Activated CD8-positive, alpha-beta memory T cell treated with anti-CD3 and anti-CD28 coated beads for 4 hours (primary cell): ENCODE measurements at regions not wholly inside any gene's neighbourhood (a gene's known extent, or its start where the extent isn't known, plus 50 kb on each side); places are given as distances from the start of the nearest gene placed in this dataset.

Source experiments
- DNase-seq, 2 donors: peaks; one replicate each; pipeline ENCODE4 v3.0.0-alpha.2; 2020; ENCODE audit warnings: low read depth in 2 of 2

DNA sequence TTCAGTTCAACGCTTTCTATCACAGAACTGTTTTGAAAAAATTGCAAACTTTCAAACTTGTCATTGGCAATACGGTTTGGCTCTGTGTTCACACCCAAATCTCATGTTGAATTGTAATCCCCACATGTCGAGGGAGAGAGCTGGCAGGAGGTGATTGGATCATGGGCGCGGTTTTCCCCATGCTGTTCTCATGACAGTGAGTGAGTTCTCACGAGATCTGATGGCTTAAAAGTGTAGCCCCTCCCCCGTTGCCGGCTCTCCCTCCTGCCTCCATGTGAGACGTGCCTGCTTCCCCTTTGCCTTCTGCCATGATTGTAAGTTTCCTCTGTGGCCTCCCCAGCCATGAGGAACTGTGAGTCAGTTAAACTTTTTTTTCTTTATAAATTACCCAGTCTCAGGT lies 1144.0 kb downstream of the BRD1 start:
- DNase-seq, result no peak

DNA sequence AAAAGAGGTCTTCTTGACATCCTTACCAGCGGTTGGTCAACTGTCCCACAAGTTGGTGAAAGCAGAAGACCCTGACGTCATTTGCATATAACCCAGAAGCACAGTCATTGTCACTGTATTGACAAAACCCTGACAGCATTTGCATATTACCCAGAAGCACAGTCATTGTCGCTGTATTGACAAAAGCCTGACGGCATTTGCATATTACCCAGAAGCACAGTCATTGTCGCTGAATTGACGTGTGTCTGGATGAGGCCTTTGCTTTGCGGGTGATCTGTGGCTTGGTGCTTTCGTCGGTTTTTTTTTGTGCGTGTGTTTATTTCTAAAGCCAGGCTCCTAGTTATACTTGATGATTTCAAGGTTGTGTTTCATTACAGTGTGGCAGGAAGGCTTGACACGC lies 1145.2 kb downstream of the BRD1 start:
- DNase-seq, result no peak

DNA sequence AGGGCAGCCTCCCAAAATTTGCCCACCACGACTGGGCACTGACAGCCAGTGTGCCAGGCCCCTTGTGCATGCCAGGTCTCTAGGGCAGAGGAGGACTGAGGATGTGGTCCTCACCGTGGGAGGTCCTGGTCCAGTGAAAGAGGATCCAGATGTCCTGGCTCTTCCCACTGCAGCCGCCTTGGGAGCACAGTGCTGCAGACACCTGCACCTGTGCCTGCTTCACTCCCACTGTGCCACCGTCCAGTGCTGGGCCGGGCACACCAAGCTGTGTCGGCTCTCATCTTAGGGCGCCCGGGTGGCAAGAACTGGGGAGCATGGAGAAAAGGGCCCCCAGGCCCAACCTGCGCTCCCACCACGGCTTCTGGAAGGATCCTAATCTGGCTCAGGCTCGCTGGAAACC lies 1147.1 kb downstream of the BRD1 start:
- no peak for DNase-seq

DNA sequence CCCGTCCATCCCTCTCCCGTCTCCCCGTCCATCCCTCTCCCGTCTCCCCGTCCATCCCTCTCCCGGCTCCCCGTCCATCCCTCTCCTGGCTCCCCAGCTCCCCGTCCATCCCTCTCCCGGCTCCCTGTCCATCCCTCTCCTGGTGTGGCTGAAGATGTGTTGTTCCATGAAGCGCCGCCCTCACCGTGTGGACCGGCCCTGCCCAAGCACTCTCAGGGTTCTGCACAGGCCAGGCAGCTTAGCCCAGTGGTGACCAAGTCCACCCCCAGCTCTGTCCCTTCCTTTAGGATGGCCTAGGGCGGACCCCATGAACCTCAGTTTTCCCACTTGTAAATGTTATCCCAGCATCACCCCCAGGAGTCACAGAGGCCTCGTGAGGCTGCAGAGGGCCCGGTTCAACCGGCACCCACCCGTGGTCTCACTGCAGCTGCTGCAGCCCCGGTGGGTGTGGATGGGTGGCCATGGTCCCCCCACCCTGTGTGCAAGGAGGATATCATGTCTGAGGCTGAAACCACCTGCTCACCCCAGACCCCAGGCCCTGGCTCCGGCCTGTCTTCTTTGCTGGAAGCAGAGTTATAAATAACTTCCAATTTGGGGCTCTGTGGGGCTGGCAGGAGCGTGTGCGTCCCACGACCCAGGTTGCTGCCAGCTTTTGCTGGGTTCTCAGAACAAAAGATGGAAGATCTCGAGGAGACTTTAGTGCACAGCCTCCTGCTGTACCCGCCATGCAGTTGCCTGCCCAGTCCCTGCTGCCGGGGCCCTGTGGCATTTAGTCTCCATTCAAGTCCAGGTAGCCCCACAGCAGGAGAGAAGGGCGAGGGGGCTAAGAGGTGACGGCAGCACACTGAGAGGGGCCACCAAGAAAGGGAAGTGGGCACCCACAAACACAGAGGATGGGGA lies 1147.8 kb downstream of the BRD1 start:
- no peak for DNase-seq

DNA sequence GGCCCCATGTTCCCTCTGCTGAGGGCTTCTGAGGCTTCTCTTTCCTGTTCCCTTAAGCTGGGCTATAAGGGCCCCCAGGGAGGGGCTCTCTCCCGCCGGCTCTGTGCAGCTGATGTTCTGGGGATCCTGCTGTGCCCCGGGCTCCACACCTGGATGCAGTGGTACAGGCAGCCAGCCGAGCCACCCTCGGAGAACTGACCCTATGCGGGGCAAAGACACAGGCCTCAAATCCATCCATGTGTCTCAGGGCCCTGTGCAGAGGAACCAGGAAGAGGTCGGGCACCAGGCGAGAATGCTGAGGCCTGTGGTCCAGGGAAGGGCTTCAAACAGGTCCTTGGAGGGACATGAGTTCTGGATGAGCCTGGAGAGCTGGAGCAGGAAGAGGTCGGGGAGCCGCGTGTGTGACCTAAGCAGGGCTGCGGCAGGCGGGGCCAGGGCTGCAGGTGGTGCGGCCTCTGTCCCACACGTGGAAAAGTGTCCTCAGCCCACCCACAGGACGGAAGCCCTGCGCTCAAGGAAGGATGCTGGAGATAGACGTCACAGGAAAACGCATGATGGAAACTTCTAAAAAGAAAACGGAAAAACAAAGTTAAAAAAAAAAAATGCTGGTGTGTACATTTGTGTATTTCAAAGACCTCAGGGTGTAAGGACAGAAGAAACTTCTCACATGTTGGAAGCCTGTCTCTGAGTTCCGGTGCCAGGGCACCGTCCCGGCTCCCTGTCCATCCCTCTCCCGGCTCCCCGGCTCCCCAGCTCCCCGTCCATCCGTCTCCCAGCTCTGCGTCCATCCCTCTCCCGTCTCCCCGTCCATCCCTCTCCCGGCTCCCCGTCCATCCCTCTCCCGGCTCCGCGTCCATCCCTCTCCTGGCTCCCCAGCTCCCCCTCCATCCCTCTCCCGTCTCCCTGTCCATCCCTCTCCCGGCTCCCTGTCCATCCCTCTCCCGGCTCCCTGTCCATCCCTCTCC lies 1149.2 kb downstream of the BRD1 start:
- no peak for DNase-seq

DNA sequence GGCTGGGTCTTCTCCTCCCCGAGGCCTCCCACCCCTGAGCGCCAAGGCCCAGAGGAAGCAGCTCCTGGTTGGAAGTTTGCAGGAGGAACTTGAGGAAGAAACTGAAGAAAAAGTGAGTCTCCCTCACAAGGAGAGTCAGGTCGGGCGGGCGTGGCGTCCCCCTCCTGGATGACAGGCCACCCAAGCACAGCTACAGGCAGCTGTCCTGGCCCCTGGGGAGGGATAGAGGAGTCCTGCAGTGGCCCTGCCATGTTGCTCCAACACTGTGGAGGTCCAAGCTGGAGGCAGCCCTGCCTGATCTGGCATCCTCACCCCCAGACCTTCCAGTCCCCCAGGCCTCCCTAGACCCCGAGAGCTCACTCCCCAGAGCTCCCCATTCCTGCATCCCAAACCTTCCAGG lies 1150.1 kb downstream of the BRD1 start:
- no peak for DNase-seq

DNA sequence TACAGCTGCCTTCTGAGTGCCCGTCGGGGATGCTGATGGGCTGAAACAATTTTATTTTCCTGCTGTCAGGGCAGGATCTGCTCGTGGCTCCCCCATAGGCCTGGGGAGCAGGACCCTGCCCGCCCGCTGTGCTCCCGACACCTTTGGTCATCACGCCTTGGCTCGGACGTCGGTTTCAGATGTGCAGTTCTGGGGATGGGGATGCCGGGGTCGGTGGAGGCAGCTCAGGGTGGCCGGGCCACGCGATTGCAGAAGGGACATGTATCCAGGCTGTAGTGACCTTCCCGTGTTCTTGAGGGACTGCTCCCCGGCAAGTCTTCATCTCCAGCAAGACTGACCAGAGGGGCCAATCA lies 1150.5 kb downstream of the BRD1 start:
- no peak for DNase-seq

DNA sequence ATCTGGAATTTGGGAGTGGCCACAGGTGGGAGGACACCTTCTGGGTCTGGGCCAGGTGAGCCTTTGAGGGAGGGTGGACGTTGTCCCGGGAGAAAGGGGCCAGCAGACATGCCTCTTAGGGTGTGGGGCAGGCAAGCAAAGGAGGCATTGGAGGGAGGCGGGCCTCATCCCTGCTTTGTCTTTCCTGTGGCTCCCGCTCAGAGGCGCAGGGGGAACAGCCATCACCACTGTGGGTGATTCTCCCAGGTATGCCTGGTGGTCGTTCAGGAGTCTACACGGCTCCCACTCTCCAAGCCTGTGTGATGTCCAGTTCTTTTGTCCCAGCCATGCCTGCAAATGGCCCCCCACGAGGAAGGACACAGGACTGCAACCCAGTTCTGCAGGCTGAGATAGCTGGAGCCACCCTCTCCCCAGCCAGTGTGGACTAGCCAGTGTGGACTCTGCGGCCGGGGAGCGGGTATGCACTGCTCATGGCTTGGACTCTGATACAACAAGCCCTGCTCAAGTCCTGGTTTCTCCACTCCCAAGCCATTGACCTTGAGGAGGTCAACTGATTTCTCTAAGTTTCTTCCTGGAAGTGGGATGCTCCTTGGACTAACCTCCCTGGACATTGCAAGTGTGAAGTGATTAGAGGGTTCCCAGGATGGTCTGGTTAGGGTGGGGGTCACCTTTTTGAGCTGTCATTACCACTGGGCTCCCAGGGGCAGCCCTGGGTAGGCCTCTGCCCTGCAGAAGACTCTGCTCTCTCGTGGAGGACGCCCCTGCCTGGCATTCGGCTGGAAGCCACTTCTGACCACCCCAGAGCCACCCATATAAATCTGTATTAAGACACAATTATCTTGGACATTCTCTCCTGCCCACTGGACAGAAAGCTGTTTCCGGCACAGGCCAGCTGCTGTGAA lies 1151.2 kb downstream of the BRD1 start:
- DNase-seq, result no peak

DNA sequence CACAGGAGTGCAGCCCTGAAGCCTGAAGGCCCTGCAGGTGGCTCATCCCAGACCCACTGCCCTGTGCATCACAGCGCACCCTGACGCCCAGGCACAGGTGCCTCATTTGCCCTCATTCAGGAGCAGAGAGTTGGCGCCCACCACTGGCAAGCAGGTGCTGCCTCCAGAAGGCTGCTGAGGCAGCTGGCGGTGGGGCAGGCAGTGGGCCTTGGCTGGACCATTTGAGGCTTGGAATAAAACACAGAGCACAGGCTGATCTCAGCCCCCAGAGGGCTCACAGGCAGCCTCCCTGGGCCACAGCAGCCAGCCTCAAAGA lies 1151.9 kb downstream of the BRD1 start:
- no peak for DNase-seq

DNA sequence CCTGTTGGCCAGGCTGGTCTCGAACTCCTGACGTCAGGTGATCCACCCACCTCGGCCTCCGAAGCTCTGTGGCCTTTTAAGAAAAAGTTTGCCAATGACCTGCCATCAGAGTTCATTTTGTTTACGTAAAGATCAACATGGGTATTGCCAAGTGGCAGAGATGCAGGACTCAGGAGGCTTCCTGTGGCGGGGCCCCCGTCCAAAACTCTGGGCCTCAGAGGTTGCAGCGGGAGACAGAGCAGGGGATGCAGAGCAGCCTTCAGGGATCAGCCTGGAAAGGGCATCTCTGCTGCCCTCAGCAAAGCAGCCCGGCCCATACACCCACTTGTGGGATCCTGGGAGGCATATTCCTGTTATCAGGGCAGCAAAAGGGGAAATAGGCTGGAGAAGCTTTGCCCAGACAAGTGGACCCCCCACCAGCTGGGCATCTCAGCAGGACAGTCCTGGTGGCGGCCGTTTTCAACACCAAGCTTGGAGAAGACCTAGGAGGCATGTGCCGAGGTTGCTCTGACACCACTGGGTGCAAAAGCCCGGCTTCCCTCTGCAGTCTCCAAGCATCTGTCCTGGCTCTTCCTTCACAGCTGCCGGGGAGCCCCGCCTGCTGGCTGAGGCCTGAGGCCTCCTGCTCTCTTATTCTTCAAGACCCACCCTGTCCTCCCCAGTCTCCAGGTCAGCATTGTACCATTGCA lies 1152.4 kb downstream of the BRD1 start:
- DNase-seq, result no peak

DNA sequence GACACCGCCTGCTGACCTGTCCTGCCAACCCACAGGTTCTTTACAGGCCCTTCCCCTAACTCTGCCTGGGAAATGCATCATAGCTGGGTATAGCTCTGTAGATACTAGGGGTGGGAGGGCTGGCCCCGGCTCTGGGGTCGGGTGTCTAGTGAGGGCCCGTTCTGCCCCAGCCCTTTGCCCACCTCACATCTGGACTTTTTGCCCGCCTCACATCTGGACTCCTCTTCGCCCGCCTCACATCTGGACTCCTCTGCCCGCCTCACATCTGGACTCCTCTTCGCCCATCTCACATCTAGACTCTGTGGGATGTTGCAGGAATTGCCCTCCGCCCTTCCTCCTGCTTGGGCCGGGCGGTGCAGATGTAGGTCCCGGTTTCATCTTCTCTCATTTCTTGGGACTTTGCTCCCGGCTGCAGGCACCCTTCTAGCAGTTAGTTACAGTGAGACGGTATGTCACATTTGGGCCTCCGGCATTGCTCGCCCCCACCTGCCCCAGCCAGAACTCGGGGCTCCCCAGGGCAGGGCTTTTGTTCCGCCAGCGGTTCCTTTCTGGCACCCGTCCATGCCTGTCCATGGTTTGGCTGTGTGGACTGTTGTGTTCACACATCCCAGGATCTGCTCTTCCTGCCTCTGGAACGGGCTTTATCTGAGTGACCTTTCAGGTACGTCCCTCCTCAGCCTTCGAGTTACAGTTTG lies 1153.7 kb downstream of the BRD1 start:
- no peak for DNase-seq

DNA sequence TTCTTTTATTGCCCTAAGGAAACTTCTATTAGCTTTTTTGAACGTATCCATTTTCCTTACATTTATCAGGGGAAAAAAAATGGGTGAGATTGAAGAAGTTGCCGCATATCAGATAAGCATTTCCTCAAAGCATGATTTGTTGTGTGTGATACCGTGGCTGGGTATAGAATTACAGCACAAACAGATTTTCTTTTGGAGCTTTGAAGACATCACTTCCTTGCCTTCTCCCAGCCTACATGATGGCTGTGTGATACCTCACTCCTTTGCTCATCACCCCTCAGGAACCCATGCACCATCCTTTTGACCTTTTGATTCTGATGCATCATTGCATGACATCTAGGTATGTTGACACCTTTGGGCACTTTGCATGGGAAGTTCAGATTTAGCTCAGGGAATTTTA lies 1155.3 kb downstream of the BRD1 start:
- no peak for DNase-seq

DNA sequence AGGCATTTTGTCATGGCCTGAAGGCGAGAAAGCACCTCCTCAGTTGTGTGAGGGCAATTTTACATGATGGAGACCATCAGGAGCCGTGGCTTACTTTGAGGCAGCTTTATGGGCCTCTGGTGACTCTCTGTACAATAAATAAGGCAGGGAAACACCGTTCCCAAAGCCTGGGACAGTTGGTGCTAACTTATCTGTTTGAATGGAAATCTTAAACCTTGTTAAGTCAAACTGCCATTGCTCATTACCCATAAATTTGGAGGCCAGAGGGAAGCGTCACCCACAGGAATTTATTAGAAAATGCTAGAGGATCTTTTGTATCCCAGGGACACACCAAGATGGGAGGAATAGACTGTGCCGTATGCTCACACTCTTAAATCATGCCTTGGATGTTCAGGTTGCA lies 1156.9 kb downstream of the BRD1 start:
- no peak for DNase-seq

DNA sequence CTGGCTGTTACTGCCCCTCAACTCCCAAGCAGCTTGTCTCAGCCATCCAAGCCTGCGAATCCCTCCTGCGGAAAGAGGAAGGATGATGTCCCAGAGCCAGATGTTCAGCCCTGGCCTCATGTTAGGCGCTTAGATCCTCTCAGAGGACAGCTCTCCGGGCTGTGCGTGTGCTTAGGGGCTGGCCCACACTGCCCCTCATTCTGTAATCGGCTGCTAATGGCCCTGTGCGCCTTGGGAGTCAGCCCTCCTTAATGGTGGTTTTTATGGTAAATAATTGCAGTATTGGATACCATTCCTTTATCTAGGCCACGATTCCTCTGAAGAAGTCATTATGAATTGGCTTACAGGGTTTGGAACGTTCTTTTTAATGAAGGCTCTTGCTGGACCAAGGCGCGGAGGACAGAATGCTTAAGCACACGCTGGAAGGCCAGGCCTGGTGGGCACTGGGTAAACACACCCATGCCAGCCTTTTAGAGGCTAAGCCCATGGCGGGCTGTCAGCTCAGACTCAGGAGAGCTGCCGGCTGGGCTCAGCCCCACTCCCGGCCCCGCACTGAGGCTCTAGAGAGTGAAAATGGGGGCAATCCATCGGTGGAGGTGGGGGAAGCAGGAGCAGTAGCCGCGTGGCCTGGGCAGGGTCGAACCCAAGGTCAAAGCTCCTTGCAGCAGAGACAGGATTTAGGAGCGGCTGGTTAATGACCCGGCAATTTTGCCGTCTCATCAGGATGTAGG lies 1157.5 kb downstream of the BRD1 start:
- no peak for DNase-seq

DNA sequence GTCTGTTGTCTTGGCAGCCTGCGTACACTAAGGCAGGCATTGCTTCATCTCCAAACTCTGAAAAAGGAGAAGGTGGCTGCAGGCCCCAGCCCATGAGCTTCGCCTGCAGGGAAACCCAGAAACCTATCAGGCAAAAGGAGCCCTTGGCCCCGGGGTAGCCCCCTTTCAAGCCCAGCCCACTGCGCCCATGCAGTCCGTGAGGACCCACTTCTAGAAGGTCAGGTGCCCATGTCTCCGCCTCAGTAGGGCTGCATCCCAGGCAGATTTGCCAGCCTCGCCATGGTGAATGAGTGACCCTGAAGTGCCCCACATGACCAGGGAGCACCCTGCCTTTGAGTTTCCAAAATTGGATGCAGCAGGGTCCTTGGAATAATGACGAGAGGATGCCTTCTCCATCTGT lies 1158.4 kb downstream of the BRD1 start:
- no peak for DNase-seq

DNA sequence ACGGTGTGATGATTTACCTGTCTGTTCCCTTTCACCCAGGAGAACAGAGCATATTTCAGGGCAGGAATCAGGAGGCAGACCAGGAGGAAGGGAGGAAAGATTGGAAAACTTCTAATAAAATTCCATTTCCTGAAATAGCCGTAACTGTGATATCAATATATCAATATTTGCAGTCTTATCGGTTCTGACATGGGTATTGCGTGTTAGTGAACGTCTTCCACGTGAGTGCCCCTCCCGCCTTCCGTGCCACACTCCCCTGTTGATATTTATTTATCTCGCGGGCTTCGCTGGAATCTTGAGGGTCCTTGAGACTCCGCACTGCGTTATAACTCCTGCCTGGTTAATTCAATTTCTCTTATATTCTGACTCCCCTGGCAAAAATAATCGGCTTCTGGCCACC lies 1160.4 kb downstream of the BRD1 start:
- no peak for DNase-seq

DNA sequence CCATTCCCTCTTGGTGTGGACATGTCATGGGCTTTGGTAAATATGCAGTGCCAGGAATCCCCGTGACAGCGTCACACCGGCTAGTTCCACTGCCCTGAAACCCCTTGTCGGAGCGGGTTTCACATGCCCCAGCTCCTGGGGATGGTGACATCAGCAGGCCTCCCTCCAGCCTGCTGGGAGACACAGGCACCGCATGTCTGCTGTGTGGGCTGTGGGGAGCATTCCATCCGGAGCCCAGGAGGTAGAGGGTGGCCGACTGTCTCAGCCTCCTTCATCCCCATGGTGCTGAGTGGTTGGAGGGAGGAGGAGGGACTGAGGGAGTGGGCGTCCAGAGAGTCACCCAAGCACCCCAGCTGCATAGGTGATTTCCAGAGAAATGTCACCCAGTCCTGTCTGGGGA lies 1161.1 kb downstream of the BRD1 start:
- DNase-seq, result no peak

DNA sequence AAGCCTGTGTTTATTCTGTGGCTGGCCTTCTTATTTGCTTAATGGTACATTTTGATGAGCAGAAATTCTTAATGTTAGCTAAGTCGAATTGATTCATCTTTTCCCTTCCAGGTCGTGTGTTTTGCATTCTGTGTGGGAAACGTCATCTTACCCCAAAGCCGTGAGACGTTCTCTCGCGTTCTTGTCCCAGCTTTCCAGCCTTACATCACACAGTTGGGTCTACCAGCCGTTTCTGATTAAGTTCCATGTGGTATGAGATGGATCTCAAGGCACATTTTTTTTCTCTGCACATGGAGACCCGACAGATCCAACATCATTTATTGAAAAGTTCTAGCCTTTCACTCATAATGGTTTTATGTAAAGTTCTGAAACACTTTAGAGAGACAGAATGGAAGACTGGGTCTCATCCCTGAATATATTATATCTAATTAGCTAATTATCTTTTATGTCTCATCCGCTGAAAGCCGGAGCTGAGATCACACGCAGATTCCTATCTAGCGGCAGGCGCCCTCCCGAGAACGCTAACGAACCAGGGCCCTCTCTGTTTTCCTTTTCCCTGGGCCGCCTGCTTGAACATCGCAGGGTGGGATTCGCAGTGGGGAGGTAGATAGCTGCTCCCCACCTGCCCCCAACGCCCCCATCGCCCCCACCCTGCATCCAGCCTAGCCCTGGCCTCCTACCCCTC lies 1162.2 kb downstream of the BRD1 start:
- DNase-seq, result no peak

DNA sequence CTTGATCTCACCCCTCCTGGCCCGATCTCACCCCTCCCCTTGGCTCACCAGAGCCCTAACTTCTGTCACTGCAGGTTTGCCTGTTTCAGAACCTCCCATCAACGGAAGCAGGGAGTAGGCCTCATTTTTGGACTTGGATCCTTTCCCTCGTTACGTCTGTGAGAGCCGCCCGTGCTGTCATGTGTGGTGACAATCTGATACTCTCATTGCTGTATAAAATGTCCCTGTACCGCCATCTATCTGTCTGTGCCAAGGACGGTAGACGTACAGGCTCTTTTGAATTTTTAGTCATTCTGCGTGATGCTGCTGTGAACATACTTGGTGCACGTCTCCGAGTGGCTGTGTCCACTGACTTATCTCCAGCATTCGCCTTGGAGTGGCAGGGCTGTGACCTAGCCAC lies 1163.1 kb downstream of the BRD1 start:
- DNase-seq, result no peak

DNA sequence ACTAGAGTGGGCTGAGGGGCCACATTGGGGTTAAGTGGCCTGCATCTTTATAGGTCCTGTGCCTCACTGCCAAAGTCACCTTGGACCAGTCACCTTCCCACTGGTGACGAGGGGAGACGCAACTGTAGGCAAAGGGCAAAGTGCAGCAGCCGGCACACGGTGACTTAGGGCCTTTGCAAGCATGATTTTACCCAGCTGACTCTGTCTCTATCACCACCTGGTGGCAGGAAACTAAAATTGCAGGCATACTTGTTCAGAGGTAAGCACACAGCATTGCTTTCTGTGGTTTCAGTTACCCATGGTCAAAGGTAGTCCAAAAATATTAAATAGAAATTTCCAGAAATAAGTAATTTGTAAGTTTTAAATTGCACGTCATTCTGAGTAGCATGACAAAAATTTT lies 1164.4 kb downstream of the BRD1 start:
- no peak for DNase-seq
